GM19025 (cell line): ENCODE measurements at regions not wholly inside any gene's neighbourhood (a gene's known extent, or its start where the extent isn't known, plus 50 kb on each side); places are given as distances from the start of the nearest gene placed in this dataset.

Experiments
- ATAC-seq: cut with Tn5 transposase; IDR thresholded peaks from one replicate; pipeline ENCODE4 v1.9.1; 2021; ENCODE audit warnings: mild to moderate bottlenecking, low read depth, moderate library complexity; ENCODE audit not compliant: unreplicated experiment

- ATAC-seq, result no peak
Measured at GRCh38 chr19:31959527-31960018, 385.8 kb upstream of the ZNF507 start.

- no peak for ATAC-seq
Measured at GRCh38 chr19:31960474-31960873, 384.9 kb upstream of the ZNF507 start.

GRCh38 chr19:31961191-31961590 is 384.2 kb upstream of the ZNF507 start:
- no peak for ATAC-seq

GRCh38 chr19:31961667-31962066 is 383.7 kb upstream of the ZNF507 start:
- no peak for ATAC-seq

- ATAC-seq, result no peak
Measured at GRCh38 chr19:31962561-31962996, 382.8 kb upstream of the ZNF507 start.

- no peak for ATAC-seq
Measured at GRCh38 chr19:31963746-31964145, 381.7 kb upstream of the ZNF507 start.

GRCh38 chr19:31969016-31969415 is 376.4 kb upstream of the ZNF507 start:
- no peak for ATAC-seq

- ATAC-seq, result no peak
Measured at GRCh38 chr19:31970027-31970461, 375.4 kb upstream of the ZNF507 start.

GRCh38 chr19:31974290-31974689 is 371.1 kb upstream of the ZNF507 start:
- ATAC-seq, result no peak

- no peak for ATAC-seq
Measured at GRCh38 chr19:31974941-31975340, 370.5 kb upstream of the ZNF507 start.

GRCh38 chr19:31975461-31975860 is 369.9 kb upstream of the ZNF507 start:
- no peak for ATAC-seq

- ATAC-seq, result no peak
Measured at GRCh38 chr19:31976775-31977536, 368.5 kb upstream of the ZNF507 start.

GRCh38 chr19:31979362-31979761 is 366.0 kb upstream of the ZNF507 start:
- no peak for ATAC-seq

GRCh38 chr19:31979949-31980670 is 365.3 kb upstream of the ZNF507 start:
- no peak for ATAC-seq

GRCh38 chr19:31980796-31981195 is 364.6 kb upstream of the ZNF507 start:
- ATAC-seq, result no peak

GRCh38 chr19:31981545-31981944 is 363.9 kb upstream of the ZNF507 start:
- ATAC-seq, result no peak

GRCh38 chr19:31983647-31984046 is 361.8 kb upstream of the ZNF507 start:
- no peak for ATAC-seq

GRCh38 chr19:31985001-31985605 is 360.3 kb upstream of the ZNF507 start:
- no peak for ATAC-seq

- no peak for ATAC-seq
Measured at GRCh38 chr19:31986951-31987350, 358.5 kb upstream of the ZNF507 start.

GRCh38 chr19:31988256-31988655 is 357.2 kb upstream of the ZNF507 start:
- ATAC-seq, result no peak

GRCh38 chr19:31991984-31992655 is 353.3 kb upstream of the ZNF507 start:
- no peak for ATAC-seq
